IMR-90 (cell line): ENCODE measurements at regions not wholly inside any gene's neighbourhood (a gene's known extent, or its start where the extent isn't known, plus 50 kb on each side); places are given as distances from the start of the nearest gene placed in this dataset.
"Not testable (repeated sequence)": the region's sequence is repeated elsewhere in the genome, so short reads cannot be mapped to it uniquely, and the experiment has no call there.

ENCODE experiments used
- ATAC-seq: fragments of 200-7000 bp; cut with Tn5 transposase; 2 replicates; pipeline ENCODE4 v1.9.1; 2020; ENCODE audit warnings: low read depth, mild to moderate bottlenecking, moderate library complexity
- BruUV-seq: library from RNA; stranded (reverse); fragments of 400-500 nt; replicated peaks from 2 replicates; lab custom pipeline; 2021; lab: Mats Ljungman, UMichigan
- CTCF ChIA-PET: fragments of 300-600 bp; formaldehyde crosslinking; extraction: SDS; loops from one replicate; lab custom pipeline; 2021; ENCODE audit warnings: antibody characterized with exemption; lab: Yijun Ruan, JAX
- POLR2A ChIA-PET: fragments of 300-600 bp; sonication (Branson Sonifier 250); formaldehyde crosslinking; loops from one replicate; lab custom pipeline; 2022; ENCODE audit warnings: antibody characterized with exemption; ENCODE audit not compliant: unreplicated experiment; lab: Charles Lee
- DNase-seq: peaks from one replicate; pipeline ENCODE4 v3.0.0; 2013
- H2AFZ ChIP-seq: replicated peaks from 2 replicates; pipeline ENCODE3; 2013; ENCODE audit warnings: low read length, mild to moderate bottlenecking; ENCODE audit not compliant: poor library complexity
- H2AK5ac ChIP-seq: 2 replicates; pipeline ENCODE4 v1.6.1; 2013; ENCODE audit warnings: low read depth, low read length, inconsistent platforms
- H2AK9ac ChIP-seq: replicated peaks from 2 replicates; pipeline ENCODE3; 2013; ENCODE audit warnings: mild to moderate bottlenecking, low read depth, low read length, moderate library complexity; ENCODE audit not compliant: poor library complexity
- H2BK120ac ChIP-seq: 2 replicates; pipeline ENCODE4 v1.6.1; 2013; ENCODE audit warnings: low read depth, low read length, inconsistent platforms
- H2BK15ac ChIP-seq: 3 replicates; pipeline ENCODE4 v1.6.1; 2013; ENCODE audit warnings: low read depth, low read length, inconsistent platforms
- H2BK20ac ChIP-seq: 2 replicates; pipeline ENCODE4 v1.6.1; 2013; ENCODE audit warnings: low read depth, mild to moderate bottlenecking, inconsistent platforms, low read length, moderate library complexity
- H2BK5ac ChIP-seq: 2 replicates; pipeline ENCODE4 v1.6.1; 2013; ENCODE audit warnings: mild to moderate bottlenecking, low read depth, low read length, inconsistent platforms; ENCODE audit not compliant: poor library complexity, severe bottlenecking
- H3K14ac ChIP-seq: replicated peaks from 2 replicates; pipeline ENCODE4 v1.6.1; 2013; ENCODE audit warnings: low read depth, low read length, inconsistent platforms
- H3K18ac ChIP-seq: 2 replicates; pipeline ENCODE4 v1.6.1; 2013; ENCODE audit warnings: low read depth, low read length, control low read depth
- H3K23ac ChIP-seq: 2 replicates; pipeline ENCODE4 v1.6.1; 2013; ENCODE audit warnings: low read depth, low read length, inconsistent platforms
- H3K27ac ChIP-seq: 2 replicates; pipeline ENCODE4 v1.5.1; 2013; ENCODE audit warnings: mild to moderate bottlenecking, control low read depth, low read length; ENCODE audit not compliant: insufficient read depth
- H3K27me3 ChIP-seq: 2 replicates; pipeline ENCODE4 v1.6.1; 2013; ENCODE audit warnings: low read length; ENCODE audit not compliant: control insufficient read depth, insufficient read depth
- H3K36me3 ChIP-seq: 2 replicates; pipeline ENCODE4 v1.6.1; 2013; ENCODE audit warnings: low read length, mixed read lengths; ENCODE audit not compliant: control insufficient read depth, insufficient read depth
- H3K4ac ChIP-seq: 2 replicates; pipeline ENCODE4 v1.6.1; 2013; ENCODE audit warnings: low read depth, low read length, inconsistent platforms
- H3K4me1 ChIP-seq: 2 replicates; pipeline ENCODE4 v1.6.1; 2013; ENCODE audit warnings: low read length, mixed read lengths; ENCODE audit not compliant: control insufficient read depth, insufficient read depth
- H3K4me2 ChIP-seq: 2 replicates; pipeline ENCODE4 v1.6.1; 2013; ENCODE audit warnings: low read depth, mild to moderate bottlenecking, control low read depth, low read length, moderate library complexity
- H3K4me3 ChIP-seq: 2 replicates; pipeline ENCODE4 v1.5.1; 2013; ENCODE audit warnings: low read depth, mild to moderate bottlenecking, control low read depth, low read length, moderate library complexity; ENCODE audit not compliant: insufficient read depth
- H3K56ac ChIP-seq: 2 replicates; pipeline ENCODE4 v1.6.1; 2013; ENCODE audit warnings: low read length, inconsistent platforms; ENCODE audit not compliant: insufficient read depth; ENCODE audit errors: extremely low read depth
- H3K79me1 ChIP-seq, 2 experiments: 2 replicates each; pipeline ENCODE4 v1.6.1; 2013; ENCODE audit warnings: low read length in 2 of 2, inconsistent platforms in 1 of 2, low read depth in 1 of 2
- H3K9ac ChIP-seq: 2 replicates; pipeline ENCODE4 v1.6.1; 2013; ENCODE audit warnings: low read depth, low read length, control low read depth
- H3K9me1 ChIP-seq: 2 replicates; pipeline ENCODE4 v1.6.1; 2013; ENCODE audit warnings: low read length, inconsistent platforms; ENCODE audit not compliant: insufficient read depth
- H3K9me3 ChIP-seq: 2 replicates; pipeline ENCODE4 v1.6.1; 2013; ENCODE audit warnings: low read length; ENCODE audit not compliant: control insufficient read depth, insufficient read depth
- H4K20me1 ChIP-seq: 2 replicates; pipeline ENCODE4 v1.6.1; 2013; ENCODE audit warnings: low read length, inconsistent platforms; ENCODE audit not compliant: insufficient read depth
- H4K5ac ChIP-seq: 2 replicates; pipeline ENCODE4 v1.6.1; 2013; ENCODE audit warnings: mild to moderate bottlenecking, low read depth, low read length, control low read depth
- H4K8ac ChIP-seq, 2 experiments: 2 replicates each; pipeline ENCODE4 v1.6.1; 2013; ENCODE audit warnings: low read depth in 2 of 2, low read length in 2 of 2, control low read depth in 1 of 2, inconsistent platforms in 1 of 2
- H4K91ac ChIP-seq: 2 replicates; pipeline ENCODE4 v1.6.1; 2013; ENCODE audit warnings: low read depth, low read length, inconsistent platforms; ENCODE audit not compliant: insufficient read depth
- WGBS, 2 experiments: methylation state at CpG; one replicate each; pipeline versions ENCODE4 v1.1.5 to v1.1.7; 2013; ENCODE audit warnings: missing lambda C conversion rate in 2 of 2; ENCODE audit not compliant: insufficient read length in 1 of 2; ENCODE audit errors: extremely low coverage in 2 of 2; 5-methylcytosine and 5-hydroxymethylcytosine counted together
- dilution Hi-C: fragments of 300-500 bp; cut with HindIII; formaldehyde crosslinking; loops from one replicate; pipeline ENCODE4 v1.14.3; 2018; ENCODE audit warnings: low sequenced_read_pairs; ENCODE audit not compliant: unreplicated experiment
- in situ Hi-C: fragments of 300-500 bp; cut with MboI; formaldehyde crosslinking; loops from 3 replicates; pipeline ENCODE4 v1.14.3; 2019; ENCODE audit warnings: low sequenced_read_pairs, inconsistent platforms, mixed read lengths
- intact Hi-C: fragments of 100-400 bp; cut with micrococcal nuclease; formaldehyde crosslinking; loops from 2 replicates; pipeline ENCODE4 v1.10.0; 2022

- H3K56ac ChIP-seq, H3K4me1 ChIP-seq, H3K4ac ChIP-seq, H3K9me1 ChIP-seq, H2BK20ac ChIP-seq, H3K14ac ChIP-seq, H3K27me3 ChIP-seq, H3K79me1 ChIP-seq, H3K27ac ChIP-seq, intact Hi-C loops, dilution Hi-C loops, H3K4me2 ChIP-seq, H2AK5ac ChIP-seq, H2AK9ac ChIP-seq, H4K5ac ChIP-seq, H2BK120ac ChIP-seq, H2BK15ac ChIP-seq, POLR2A ChIA-PET, H4K91ac ChIP-seq, in situ Hi-C loops, ATAC-seq, H3K23ac ChIP-seq, H3K4me3 ChIP-seq, H3K18ac ChIP-seq, H3K9ac ChIP-seq, H2BK5ac ChIP-seq, BruUV-seq, CTCF ChIA-PET, H4K20me1 ChIP-seq, H4K8ac ChIP-seq, H2AFZ ChIP-seq, DNase-seq, H3K36me3 ChIP-seq, H3K9me3 ChIP-seq: not testable (repeated sequence)
- WGBS, 2 experiments, result no CpG with 5 or more reads among the region's 4 CpGs
Observed at GRCh38 chr10:6830981-6831380, 250.9 kb upstream of the PRKCQ start.

DNA sequence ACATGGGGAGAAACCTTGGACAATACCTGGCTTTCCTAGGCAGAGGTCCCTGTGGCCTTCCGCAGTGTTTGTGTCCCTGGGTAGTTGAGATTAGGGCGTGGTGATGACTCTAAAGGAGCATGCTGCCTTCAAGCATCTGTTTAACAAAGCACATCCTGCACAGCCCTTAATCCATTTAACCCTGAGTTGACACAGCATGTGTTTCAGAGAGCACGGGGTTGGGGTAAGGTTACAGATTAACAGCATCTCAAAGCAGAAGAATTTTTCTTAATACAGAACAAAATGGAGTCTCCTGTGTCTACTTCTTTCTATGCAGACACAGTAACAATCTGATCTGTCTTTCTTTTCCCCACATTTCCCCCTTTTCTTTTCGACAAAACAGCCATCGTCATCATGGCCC, 244.7 kb upstream of the PRKCQ start:
- BruUV-seq, H4K5ac ChIP-seq, H3K18ac ChIP-seq, H3K9me1 ChIP-seq, H2BK20ac ChIP-seq, H2AFZ ChIP-seq, H3K27ac ChIP-seq, H2AK5ac ChIP-seq, POLR2A ChIA-PET, H3K27me3 ChIP-seq, intact Hi-C loops, H3K4ac ChIP-seq, H3K9me3 ChIP-seq, ATAC-seq, H3K9ac ChIP-seq, H3K14ac ChIP-seq, CTCF ChIA-PET, DNase-seq, H3K4me3 ChIP-seq, H2AK9ac ChIP-seq, H3K56ac ChIP-seq, H3K4me1 ChIP-seq, H3K4me2 ChIP-seq, H3K79me1 ChIP-seq, H3K23ac ChIP-seq, H4K91ac ChIP-seq, H4K8ac ChIP-seq, H3K36me3 ChIP-seq, H2BK15ac ChIP-seq, in situ Hi-C loops, dilution Hi-C loops, H2BK5ac ChIP-seq, H2BK120ac ChIP-seq, H4K20me1 ChIP-seq: not testable (repeated sequence)
- no CpG with 5 or more reads among the region's 5 CpGs for WGBS, 2 experiments
